ENCODE measurements at regions not wholly inside any gene's neighbourhood (a gene's known extent, or its start where the extent isn't known, plus 50 kb on each side); places are given as distances from the start of the nearest gene placed in this dataset.

DNA sequence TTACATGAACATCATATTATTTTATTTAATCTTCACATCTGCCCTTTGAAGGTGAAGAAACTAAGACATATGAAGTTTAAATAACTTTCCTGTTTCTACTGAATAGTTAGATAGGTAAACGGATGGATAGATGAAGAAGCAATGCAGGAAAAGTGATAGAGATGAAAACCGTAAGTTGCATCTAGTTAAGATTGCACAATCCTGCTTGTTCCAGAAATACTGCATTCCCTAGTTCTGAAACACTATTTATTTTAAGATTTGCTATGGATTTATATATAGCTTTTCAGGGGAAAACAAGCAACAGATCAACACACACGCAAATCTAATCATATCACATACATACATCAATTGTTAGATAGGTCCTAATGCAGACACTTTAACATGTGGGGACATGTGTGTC lies 512.7 kb upstream of the C16orf82 start:
- TF ChIP-seq FOXJ3 (CRISPR knock-in tag; IDR thresholded peaks at IDR 0.05; ENCODE audit: borderline replicate concordance) (no peak), FOXP1 (CRISPR knock-in tag; IDR thresholded peaks at IDR 0.05; ENCODE audit: borderline replicate concordance) (no peak), ZNF671 (CRISPR knock-in tag; IDR thresholded peaks at IDR 0.05) (no peak), OVOL2 (CRISPR knock-in tag; IDR thresholded peaks at IDR 0.05; ENCODE audit: borderline replicate concordance) (no peak), NR2C2 (CRISPR knock-in tag; IDR thresholded peaks at IDR 0.05) (no peak), GTF2I (CRISPR knock-in tag; conservative IDR thresholded peaks at IDR 0.05) (no peak)
- TF ChIP-seq, protein P1, sequence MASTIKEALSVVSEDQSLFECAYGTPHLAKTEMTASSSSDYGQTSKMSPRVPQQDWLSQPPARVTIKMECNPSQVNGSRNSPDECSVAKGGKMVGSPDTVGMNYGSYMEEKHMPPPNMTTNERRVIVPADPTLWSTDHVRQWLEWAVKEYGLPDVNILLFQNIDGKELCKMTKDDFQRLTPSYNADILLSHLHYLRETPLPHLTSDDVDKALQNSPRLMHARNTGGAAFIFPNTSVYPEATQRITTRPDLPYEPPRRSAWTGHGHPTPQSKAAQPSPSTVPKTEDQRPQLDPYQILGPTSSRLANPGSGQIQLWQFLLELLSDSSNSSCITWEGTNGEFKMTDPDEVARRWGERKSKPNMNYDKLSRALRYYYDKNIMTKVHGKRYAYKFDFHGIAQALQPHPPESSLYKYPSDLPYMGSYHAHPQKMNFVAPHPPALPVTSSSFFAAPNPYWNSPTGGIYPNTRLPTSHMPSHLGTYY (CRISPR knock-in tag; IDR thresholded peaks at IDR 0.05), result no peak
- TF ChIP-seq, protein P2, sequence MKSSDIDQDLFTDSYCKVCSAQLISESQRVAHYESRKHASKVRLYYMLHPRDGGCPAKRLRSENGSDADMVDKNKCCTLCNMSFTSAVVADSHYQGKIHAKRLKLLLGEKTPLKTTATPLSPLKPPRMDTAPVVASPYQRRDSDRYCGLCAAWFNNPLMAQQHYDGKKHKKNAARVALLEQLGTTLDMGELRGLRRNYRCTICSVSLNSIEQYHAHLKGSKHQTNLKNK (CRISPR knock-in tag; IDR thresholded peaks at IDR 0.05), result no peak
- TF ChIP-seq, protein P3, sequence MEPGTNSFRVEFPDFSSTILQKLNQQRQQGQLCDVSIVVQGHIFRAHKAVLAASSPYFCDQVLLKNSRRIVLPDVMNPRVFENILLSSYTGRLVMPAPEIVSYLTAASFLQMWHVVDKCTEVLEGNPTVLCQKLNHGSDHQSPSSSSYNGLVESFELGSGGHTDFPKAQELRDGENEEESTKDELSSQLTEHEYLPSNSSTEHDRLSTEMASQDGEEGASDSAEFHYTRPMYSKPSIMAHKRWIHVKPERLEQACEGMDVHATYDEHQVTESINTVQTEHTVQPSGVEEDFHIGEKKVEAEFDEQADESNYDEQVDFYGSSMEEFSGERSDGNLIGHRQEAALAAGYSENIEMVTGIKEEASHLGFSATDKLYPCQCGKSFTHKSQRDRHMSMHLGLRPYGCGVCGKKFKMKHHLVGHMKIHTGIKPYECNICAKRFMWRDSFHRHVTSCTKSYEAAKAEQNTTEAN (CRISPR knock-in tag; IDR thresholded peaks at IDR 0.05), result no peak
- TF ChIP-seq, protein P4, sequence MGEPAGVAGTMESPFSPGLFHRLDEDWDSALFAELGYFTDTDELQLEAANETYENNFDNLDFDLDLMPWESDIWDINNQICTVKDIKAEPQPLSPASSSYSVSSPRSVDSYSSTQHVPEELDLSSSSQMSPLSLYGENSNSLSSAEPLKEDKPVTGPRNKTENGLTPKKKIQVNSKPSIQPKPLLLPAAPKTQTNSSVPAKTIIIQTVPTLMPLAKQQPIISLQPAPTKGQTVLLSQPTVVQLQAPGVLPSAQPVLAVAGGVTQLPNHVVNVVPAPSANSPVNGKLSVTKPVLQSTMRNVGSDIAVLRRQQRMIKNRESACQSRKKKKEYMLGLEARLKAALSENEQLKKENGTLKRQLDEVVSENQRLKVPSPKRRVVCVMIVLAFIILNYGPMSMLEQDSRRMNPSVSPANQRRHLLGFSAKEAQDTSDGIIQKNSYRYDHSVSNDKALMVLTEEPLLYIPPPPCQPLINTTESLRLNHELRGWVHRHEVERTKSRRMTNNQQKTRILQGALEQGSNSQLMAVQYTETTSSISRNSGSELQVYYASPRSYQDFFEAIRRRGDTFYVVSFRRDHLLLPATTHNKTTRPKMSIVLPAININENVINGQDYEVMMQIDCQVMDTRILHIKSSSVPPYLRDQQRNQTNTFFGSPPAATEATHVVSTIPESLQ (CRISPR knock-in tag; IDR thresholded peaks at IDR 0.05), result no peak
- ATAC-seq (no peak), DNase-seq (ENCODE audit: low spot score) (no peak)
- CTCF ChIA-PET, result no interaction called here
- H3K4me1 Mint-ChIP-seq, result peaks cover 18% of the 10 kb centered on the region
- H3K36me3 Mint-ChIP-seq, result no peaks in the 10 kb centered on the region
- H3K9me3 Mint-ChIP-seq, result no peaks in the 10 kb centered on the region
- POLR2A ChIA-PET, result no interaction called here
- H3K27ac Mint-ChIP-seq, result no peak overlapping the region
- H3K27me3 Mint-ChIP-seq (ENCODE audit: low read depth), result no peaks in the 10 kb centered on the region
- H3K4me3 Mint-ChIP-seq, result no peak overlapping the region

DNA sequence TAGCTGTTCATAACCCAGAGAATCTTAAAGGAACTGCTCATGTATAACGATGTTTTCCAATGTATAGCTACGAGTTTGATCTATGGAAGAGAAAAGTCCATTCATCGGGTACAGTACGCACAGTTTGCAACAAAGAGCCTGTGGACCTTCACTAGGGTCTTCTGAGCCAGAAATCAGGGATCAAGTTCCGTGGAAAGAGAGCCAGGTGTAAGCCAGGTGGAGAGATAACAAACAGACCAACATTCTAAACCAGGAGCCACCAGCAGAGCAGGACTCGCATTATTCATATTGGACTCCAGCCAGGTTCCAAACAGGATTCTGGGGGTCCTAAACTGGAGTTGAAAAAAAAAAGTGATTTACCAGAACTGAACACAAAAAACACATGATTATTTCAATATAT lies 505.4 kb upstream of the C16orf82 start:
- DNase-seq (ENCODE audit: low spot score), result no peak
- H3K4me1 Mint-ChIP-seq, result peaks cover 4% of the 10 kb centered on the region; the same call in 1 of the 2 replicates
- H3K27ac Mint-ChIP-seq, result no peak overlapping the region
- H3K36me3 Mint-ChIP-seq, result no peaks in the 10 kb centered on the region
- ATAC-seq, result no peak
- peaks cover 7% of the 10 kb centered on the region for H3K9me3 Mint-ChIP-seq
- H3K4me3 Mint-ChIP-seq, result no peak overlapping the region
- ChIA-PET CTCF (interaction anchor here (1.3 kb wide), 1 partner anchor 9 kb away, joined by 4 read pairs; no protein-coding TSS in a partner anchor), POLR2A (no interaction called here)
- no peaks in the 10 kb centered on the region for H3K27me3 Mint-ChIP-seq (ENCODE audit: low read depth)
- no peak for TF ChIP-seq MXD4 (CRISPR knock-in tag; IDR thresholded peaks at IDR 0.05; ENCODE audit: borderline replicate concordance)

DNA sequence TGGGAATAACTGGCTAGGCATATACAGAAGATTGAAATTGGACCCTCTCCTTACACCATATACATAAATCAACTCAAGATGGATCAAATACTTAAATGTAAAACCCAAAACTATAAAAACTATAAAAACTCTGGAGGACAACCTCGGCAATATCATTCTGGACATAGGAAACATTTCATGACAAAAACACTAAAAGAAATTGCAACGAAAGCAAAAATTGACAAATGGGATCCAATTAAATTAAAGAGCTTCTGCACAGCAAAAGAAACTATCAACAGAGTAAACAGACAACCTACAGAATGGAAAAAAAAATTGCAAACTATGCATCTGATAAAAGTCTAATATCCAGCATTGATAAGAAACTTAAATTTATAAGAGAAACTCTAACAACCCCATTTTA lies 503.7 kb upstream of the C16orf82 start:
- CTCF ChIA-PET, result no interaction called here
- no peak for TF ChIP-seq RORB (CRISPR knock-in tag; IDR thresholded peaks at IDR 0.05)
- TF ChIP-seq, protein P5, sequence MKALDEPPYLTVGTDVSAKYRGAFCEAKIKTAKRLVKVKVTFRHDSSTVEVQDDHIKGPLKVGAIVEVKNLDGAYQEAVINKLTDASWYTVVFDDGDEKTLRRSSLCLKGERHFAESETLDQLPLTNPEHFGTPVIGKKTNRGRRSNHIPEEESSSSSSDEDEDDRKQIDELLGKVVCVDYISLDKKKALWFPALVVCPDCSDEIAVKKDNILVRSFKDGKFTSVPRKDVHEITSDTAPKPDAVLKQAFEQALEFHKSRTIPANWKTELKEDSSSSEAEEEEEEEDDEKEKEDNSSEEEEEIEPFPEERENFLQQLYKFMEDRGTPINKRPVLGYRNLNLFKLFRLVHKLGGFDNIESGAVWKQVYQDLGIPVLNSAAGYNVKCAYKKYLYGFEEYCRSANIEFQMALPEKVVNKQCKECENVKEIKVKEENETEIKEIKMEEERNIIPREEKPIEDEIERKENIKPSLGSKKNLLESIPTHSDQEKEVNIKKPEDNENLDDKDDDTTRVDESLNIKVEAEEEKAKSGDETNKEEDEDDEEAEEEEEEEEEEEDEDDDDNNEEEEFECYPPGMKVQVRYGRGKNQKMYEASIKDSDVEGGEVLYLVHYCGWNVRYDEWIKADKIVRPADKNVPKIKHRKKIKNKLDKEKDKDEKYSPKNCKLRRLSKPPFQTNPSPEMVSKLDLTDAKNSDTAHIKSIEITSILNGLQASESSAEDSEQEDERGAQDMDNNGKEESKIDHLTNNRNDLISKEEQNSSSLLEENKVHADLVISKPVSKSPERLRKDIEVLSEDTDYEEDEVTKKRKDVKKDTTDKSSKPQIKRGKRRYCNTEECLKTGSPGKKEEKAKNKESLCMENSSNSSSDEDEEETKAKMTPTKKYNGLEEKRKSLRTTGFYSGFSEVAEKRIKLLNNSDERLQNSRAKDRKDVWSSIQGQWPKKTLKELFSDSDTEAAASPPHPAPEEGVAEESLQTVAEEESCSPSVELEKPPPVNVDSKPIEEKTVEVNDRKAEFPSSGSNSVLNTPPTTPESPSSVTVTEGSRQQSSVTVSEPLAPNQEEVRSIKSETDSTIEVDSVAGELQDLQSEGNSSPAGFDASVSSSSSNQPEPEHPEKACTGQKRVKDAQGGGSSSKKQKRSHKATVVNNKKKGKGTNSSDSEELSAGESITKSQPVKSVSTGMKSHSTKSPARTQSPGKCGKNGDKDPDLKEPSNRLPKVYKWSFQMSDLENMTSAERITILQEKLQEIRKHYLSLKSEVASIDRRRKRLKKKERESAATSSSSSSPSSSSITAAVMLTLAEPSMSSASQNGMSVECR (CRISPR knock-in tag; IDR thresholded peaks at IDR 0.05; ENCODE audit: borderline replicate concordance), result no peak
- TF ChIP-seq, protein P6, sequence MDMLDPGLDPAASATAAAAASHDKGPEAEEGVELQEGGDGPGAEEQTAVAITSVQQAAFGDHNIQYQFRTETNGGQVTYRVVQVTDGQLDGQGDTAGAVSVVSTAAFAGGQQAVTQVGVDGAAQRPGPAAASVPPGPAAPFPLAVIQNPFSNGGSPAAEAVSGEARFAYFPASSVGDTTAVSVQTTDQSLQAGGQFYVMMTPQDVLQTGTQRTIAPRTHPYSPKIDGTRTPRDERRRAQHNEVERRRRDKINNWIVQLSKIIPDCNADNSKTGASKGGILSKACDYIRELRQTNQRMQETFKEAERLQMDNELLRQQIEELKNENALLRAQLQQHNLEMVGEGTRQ (CRISPR knock-in tag; IDR thresholded peaks at IDR 0.05), result no peak
- TF ChIP-seq, protein P7, sequence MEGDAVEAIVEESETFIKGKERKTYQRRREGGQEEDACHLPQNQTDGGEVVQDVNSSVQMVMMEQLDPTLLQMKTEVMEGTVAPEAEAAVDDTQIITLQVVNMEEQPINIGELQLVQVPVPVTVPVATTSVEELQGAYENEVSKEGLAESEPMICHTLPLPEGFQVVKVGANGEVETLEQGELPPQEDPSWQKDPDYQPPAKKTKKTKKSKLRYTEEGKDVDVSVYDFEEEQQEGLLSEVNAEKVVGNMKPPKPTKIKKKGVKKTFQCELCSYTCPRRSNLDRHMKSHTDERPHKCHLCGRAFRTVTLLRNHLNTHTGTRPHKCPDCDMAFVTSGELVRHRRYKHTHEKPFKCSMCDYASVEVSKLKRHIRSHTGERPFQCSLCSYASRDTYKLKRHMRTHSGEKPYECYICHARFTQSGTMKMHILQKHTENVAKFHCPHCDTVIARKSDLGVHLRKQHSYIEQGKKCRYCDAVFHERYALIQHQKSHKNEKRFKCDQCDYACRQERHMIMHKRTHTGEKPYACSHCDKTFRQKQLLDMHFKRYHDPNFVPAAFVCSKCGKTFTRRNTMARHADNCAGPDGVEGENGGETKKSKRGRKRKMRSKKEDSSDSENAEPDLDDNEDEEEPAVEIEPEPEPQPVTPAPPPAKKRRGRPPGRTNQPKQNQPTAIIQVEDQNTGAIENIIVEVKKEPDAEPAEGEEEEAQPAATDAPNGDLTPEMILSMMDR (IDR thresholded peaks at IDR 0.05), result no peak
- TF ChIP-seq, protein P4 (CRISPR knock-in tag; IDR thresholded peaks at IDR 0.05), result no peak
- TF ChIP-seq, protein P8, sequence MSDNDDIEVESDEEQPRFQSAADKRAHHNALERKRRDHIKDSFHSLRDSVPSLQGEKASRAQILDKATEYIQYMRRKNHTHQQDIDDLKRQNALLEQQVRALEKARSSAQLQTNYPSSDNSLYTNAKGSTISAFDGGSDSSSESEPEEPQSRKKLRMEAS (CRISPR knock-in tag; IDR thresholded peaks at IDR 0.05), result no peak
- no peak for TF ChIP-seq JAZF1 (CRISPR knock-in tag; IDR thresholded peaks at IDR 0.05)
- TF ChIP-seq TCF7 (CRISPR knock-in tag; IDR thresholded peaks at IDR 0.05; ENCODE audit: low read depth), result no peak

More for the DNA sequence above, 503.7 kb upstream of the C16orf82 start:
- peaks cover 4% of the 10 kb centered on the region; the same call in 1 of the 2 replicates for H3K4me1 Mint-ChIP-seq
- no peaks in the 10 kb centered on the region for H3K27me3 Mint-ChIP-seq (ENCODE audit: low read depth)
- ATAC-seq, result no peak
- POLR2A ChIA-PET, result no interaction called here
- H3K27ac Mint-ChIP-seq, result no peak overlapping the region; the same call in 1 of the 2 replicates
- DNase-seq (ENCODE audit: low spot score), result no peak
- no peak overlapping the region for H3K4me3 Mint-ChIP-seq
- peaks cover 7% of the 10 kb centered on the region for H3K9me3 Mint-ChIP-seq
- H3K36me3 Mint-ChIP-seq, result no peaks in the 10 kb centered on the region
